Trophoblast cell (in vitro differentiated cells and primary cell): ENCODE measurements at regions not wholly inside any gene's neighbourhood (a gene's known extent, or its start where the extent isn't known, plus 50 kb on each side); places are given as distances from the start of the nearest gene placed in this dataset.

Source experiments
- DNase-seq, 2 donors: peaks; one replicate each; pipeline ENCODE4 v3.0.0-alpha.2; 2016
- H2AFZ ChIP-seq: 2 replicates; pipeline ENCODE4 v1.6.1; 2013; ENCODE audit warnings: low read length, moderate library complexity, mild to moderate bottlenecking; ENCODE audit not compliant: insufficient read depth, poor library complexity
- H2AK5ac ChIP-seq: 2 replicates; pipeline ENCODE4 v1.6.1; 2013; ENCODE audit warnings: mild to moderate bottlenecking, low read length
- H2BK120ac ChIP-seq: 2 replicates; pipeline ENCODE4 v1.6.1; 2013; ENCODE audit warnings: low read length, mild to moderate bottlenecking, moderate library complexity; ENCODE audit not compliant: insufficient read depth, poor library complexity
- H2BK12ac ChIP-seq: 2 replicates; pipeline ENCODE4 v1.6.1; 2013; ENCODE audit warnings: mild to moderate bottlenecking, low read length, moderate library complexity
- H2BK5ac ChIP-seq: 2 replicates; pipeline ENCODE4 v1.6.1; 2013; ENCODE audit warnings: low read length, low read depth, moderate library complexity, mild to moderate bottlenecking; ENCODE audit not compliant: poor library complexity
- H3K14ac ChIP-seq: 2 replicates; pipeline ENCODE4 v1.6.1; 2013; ENCODE audit warnings: mild to moderate bottlenecking, low read length
- H3K18ac ChIP-seq: 2 replicates; pipeline ENCODE4 v1.6.1; 2013; ENCODE audit warnings: mild to moderate bottlenecking, low read length
- H3K23ac ChIP-seq: 2 replicates; pipeline ENCODE4 v1.6.1; 2013; ENCODE audit warnings: low read length
- H3K27ac ChIP-seq: 2 replicates; pipeline ENCODE4 v1.5.1; 2013; ENCODE audit warnings: low read depth, mild to moderate bottlenecking, inconsistent platforms, low read length, moderate library complexity
- H3K27me3 ChIP-seq: 2 replicates; pipeline ENCODE4 v1.6.1; 2013; ENCODE audit warnings: inconsistent platforms, mild to moderate bottlenecking, low read length, moderate library complexity; ENCODE audit not compliant: insufficient read depth
- H3K36me3 ChIP-seq, 2 experiments: 1 replicate in 1 of 2; 2 replicates in 1 of 2; pipeline ENCODE4 v1.6.1; 2013; ENCODE audit warnings: low read length in 2 of 2, mild to moderate bottlenecking in 2 of 2, moderate library complexity in 1 of 2; ENCODE audit not compliant: insufficient read depth in 2 of 2, control insufficient read depth in 1 of 2
- H3K4ac ChIP-seq: 2 replicates; pipeline ENCODE4 v1.6.1; 2013; ENCODE audit warnings: low read depth, mild to moderate bottlenecking, low read length, moderate library complexity
- H3K4me1 ChIP-seq, 2 experiments: 1 replicate in 1 of 2; 2 replicates in 1 of 2; pipeline ENCODE4 v1.6.1; 2013; ENCODE audit warnings: low read length in 2 of 2, mild to moderate bottlenecking in 2 of 2, moderate library complexity in 1 of 2; ENCODE audit not compliant: insufficient read depth in 2 of 2, control insufficient read depth in 1 of 2
- H3K4me2 ChIP-seq: 2 replicates; pipeline ENCODE4 v1.6.1; 2013; ENCODE audit warnings: inconsistent platforms, mild to moderate bottlenecking, low read length, moderate library complexity
- H3K4me3 ChIP-seq: 2 replicates; pipeline ENCODE4 v1.5.1; 2013; ENCODE audit warnings: mild to moderate bottlenecking, low read depth, low read length, inconsistent platforms
- H3K79me1 ChIP-seq: one replicate; pipeline ENCODE4 v1.6.1; 2013; ENCODE audit warnings: low read length
- H3K79me2 ChIP-seq: 2 replicates; pipeline ENCODE4 v1.6.1; 2013; ENCODE audit warnings: low read length, mild to moderate bottlenecking; ENCODE audit not compliant: control insufficient read depth, insufficient read depth, poor library complexity
- H3K9ac ChIP-seq: 2 replicates; pipeline ENCODE4 v1.6.1; 2013; ENCODE audit warnings: mild to moderate bottlenecking, low read length
- H3K9me3 ChIP-seq: 2 replicates; pipeline ENCODE4 v1.6.1; 2013; ENCODE audit warnings: low read depth, mild to moderate bottlenecking, control low read depth, inconsistent platforms, low read length; ENCODE audit not compliant: insufficient read depth
- H4K12ac ChIP-seq: 2 replicates; pipeline ENCODE4 v1.6.1; 2013; ENCODE audit warnings: low read depth, mild to moderate bottlenecking, low read length, moderate library complexity
- H4K8ac ChIP-seq: 2 replicates; pipeline ENCODE4 v1.6.1; 2013; ENCODE audit warnings: low read depth, mild to moderate bottlenecking, low read length, moderate library complexity
- H4K91ac ChIP-seq: one replicate; pipeline ENCODE4 v1.6.1; 2013; ENCODE audit warnings: low read depth, mild to moderate bottlenecking, low read length, moderate library complexity
- WGBS: extraction: QIAGEN DNeasy Blood & Tissue Kit; methylation state at CpG from one replicate; pipeline ENCODE4 v1.1.7; 2013; ENCODE audit warnings: missing lambda C conversion rate; ENCODE audit not compliant: insufficient read length, insufficient coverage; ENCODE audit errors: extremely low coverage; 5-methylcytosine and 5-hydroxymethylcytosine counted together

DNA sequence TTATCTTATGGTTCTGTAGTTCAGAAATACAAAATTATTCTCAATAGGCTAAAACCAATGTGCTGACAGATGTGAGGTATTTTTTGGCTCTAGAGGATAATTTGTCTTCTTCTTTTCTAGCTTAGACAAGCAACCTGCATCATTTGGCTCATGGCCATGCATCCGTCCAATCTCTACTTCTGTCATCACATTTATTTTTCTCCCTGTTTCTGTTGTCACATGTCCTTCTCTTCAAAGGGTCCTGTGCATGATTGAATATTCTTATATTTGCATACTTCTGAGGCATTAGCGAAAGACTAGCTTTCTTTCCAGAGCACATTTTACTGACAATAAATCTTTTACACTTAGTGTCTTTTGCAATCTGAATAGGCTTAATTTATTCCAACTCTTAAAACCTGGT is 564.7 kb downstream of the CDH10 start:
- no CpG with 5 or more reads among the region's 2 CpGs for WGBS
- H3K9me3 ChIP-seq: no peaks in the 10 kb centered on the region

DNA sequence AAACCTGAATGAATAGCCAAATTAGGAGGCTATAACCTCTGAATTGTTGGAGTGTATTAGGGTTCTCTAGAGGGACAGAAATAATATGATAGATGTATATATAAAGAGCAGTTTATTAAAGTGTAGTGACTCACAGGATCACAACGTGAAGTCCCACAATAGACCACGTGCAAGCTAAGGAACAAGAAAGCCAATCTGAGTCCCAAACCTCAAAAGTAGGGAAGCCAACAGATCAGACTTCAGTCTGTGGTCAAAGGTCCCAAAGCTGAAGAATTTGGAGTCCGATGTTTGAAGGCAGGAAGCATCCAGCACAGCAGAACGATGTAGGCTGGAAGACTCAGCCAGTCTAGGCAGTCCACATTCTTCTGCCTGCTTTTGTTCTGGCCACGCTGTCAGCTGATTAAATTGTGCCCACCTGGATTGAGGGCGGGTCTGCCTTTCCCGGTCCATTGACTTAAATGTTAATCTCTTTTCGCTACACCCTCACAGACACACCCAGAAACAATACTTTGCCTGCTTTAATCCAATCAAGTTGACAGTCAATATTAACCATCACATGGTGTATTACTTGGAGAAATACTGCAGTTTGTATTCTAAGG is 550.6 kb downstream of the CDH10 start:
- Histone ChIP-seq H3K9ac (no peak overlapping the region), H3K9me3 (no peaks in the 10 kb centered on the region), H3K79me2 (no peaks in the 10 kb centered on the region), H3K27ac (no peak overlapping the region), H3K36me3 (no peaks in the 10 kb centered on the region), H3K14ac (no peak overlapping the region), H2BK5ac (no peak overlapping the region), H3K79me1 (no peaks in the 10 kb centered on the region), H3K4ac (no peak overlapping the region), H3K18ac (no peak overlapping the region), H4K91ac (no peak overlapping the region), H3K4me2 (no peak overlapping the region), H2BK12ac (no peak overlapping the region), H2AK5ac (no peak overlapping the region), H2AFZ (no peak overlapping the region), H3K23ac (no peak overlapping the region), H2BK120ac (no peak overlapping the region), H3K27me3 (no peaks in the 10 kb centered on the region), H3K4me3 (no peak overlapping the region), H4K12ac (no peak overlapping the region), H3K4me1 (no peaks in the 10 kb centered on the region), H4K8ac (no peak overlapping the region)
- DNase-seq: no peak
- WGBS: no CpG with 5 or more reads among the region's 8 CpGs

More for the DNA sequence above, 564.7 kb downstream of the CDH10 start:
- no peaks in the 10 kb centered on the region for H3K4me1 ChIP-seq
- no peak overlapping the region for H3K4me3 ChIP-seq
- H3K79me1 ChIP-seq: no peaks in the 10 kb centered on the region
- H3K36me3 ChIP-seq: no peaks in the 10 kb centered on the region
- no peak overlapping the region for H4K91ac ChIP-seq
- no peak overlapping the region for H3K14ac ChIP-seq
- no peak overlapping the region for H4K12ac ChIP-seq
- no peak overlapping the region for H3K4me2 ChIP-seq
- no peak overlapping the region for H2AK5ac ChIP-seq
- H3K27ac ChIP-seq: no peak overlapping the region
- H2BK5ac ChIP-seq: no peak overlapping the region
- no peak overlapping the region for H3K23ac ChIP-seq
- no peak overlapping the region for H3K18ac ChIP-seq
- H3K9ac ChIP-seq: no peak overlapping the region
- H3K4ac ChIP-seq: no peak overlapping the region
- no peaks in the 10 kb centered on the region for H3K27me3 ChIP-seq
- no peak overlapping the region for H2BK120ac ChIP-seq
- no peak overlapping the region for H4K8ac ChIP-seq
- DNase-seq: no peak
- no peak overlapping the region for H2AFZ ChIP-seq
- H2BK12ac ChIP-seq: no peak overlapping the region
- no peaks in the 10 kb centered on the region for H3K79me2 ChIP-seq

GRCh38 chr5:24102010-24102409 is 542.8 kb downstream of the CDH10 start:
- H3K14ac ChIP-seq: no peak overlapping the region
- no peak overlapping the region for H3K18ac ChIP-seq
- H4K12ac ChIP-seq: no peak overlapping the region
- no peak overlapping the region for H4K91ac ChIP-seq
- H2BK5ac ChIP-seq: no peak overlapping the region
- no peak overlapping the region for H3K4me2 ChIP-seq
- H3K36me3 ChIP-seq: no peaks in the 10 kb centered on the region
- H2BK12ac ChIP-seq: no peak overlapping the region
- no peak overlapping the region for H3K4ac ChIP-seq
- no peaks in the 10 kb centered on the region for H3K79me2 ChIP-seq
- no peaks in the 10 kb centered on the region for H3K27me3 ChIP-seq
- no peak overlapping the region for H2AK5ac ChIP-seq
- no peaks in the 10 kb centered on the region for H3K4me1 ChIP-seq
- H2BK120ac ChIP-seq: no peak overlapping the region
- WGBS: no CpG with 5 or more reads among the region's 2 CpGs
- H3K9ac ChIP-seq: no peak overlapping the region
- DNase-seq: no peak
- H3K9me3 ChIP-seq: peaks cover 2% of the 10 kb centered on the region
- no peak overlapping the region for H3K23ac ChIP-seq
- no peak overlapping the region for H3K27ac ChIP-seq
- no peak overlapping the region for H4K8ac ChIP-seq
- H2AFZ ChIP-seq: no peak overlapping the region
- H3K79me1 ChIP-seq: no peaks in the 10 kb centered on the region
- H3K4me3 ChIP-seq: no peak overlapping the region

GRCh38 chr5:24103451-24104023 is 541.2 kb downstream of the CDH10 start:
- no peak overlapping the region for H3K23ac ChIP-seq
- H3K27me3 ChIP-seq: no peaks in the 10 kb centered on the region
- whole genome bisulfite sequencing: no CpG with 5 or more reads among the region's 3 CpGs
- no peak overlapping the region for H3K4me2 ChIP-seq
- H3K4me3 ChIP-seq: no peak overlapping the region
- H2BK120ac ChIP-seq: no peak overlapping the region
- no peak overlapping the region for H2AK5ac ChIP-seq
- H2AFZ ChIP-seq: no peak overlapping the region
- H2BK5ac ChIP-seq: no peak overlapping the region
- no peaks in the 10 kb centered on the region for H3K36me3 ChIP-seq
- no peak overlapping the region for H3K14ac ChIP-seq
- H2BK12ac ChIP-seq: no peak overlapping the region
- H3K4me1 ChIP-seq: no peaks in the 10 kb centered on the region
- no peaks in the 10 kb centered on the region for H3K79me1 ChIP-seq
- no peak overlapping the region for H3K18ac ChIP-seq
- no peak overlapping the region for H4K12ac ChIP-seq
- peaks cover 2% of the 10 kb centered on the region for H3K9me3 ChIP-seq
- no peaks in the 10 kb centered on the region for H3K79me2 ChIP-seq
- no peak overlapping the region for H3K9ac ChIP-seq
- DNase-seq: no peak
- no peak overlapping the region for H3K27ac ChIP-seq
- no peak overlapping the region for H4K91ac ChIP-seq
- H3K4ac ChIP-seq: no peak overlapping the region
- no peak overlapping the region for H4K8ac ChIP-seq
